GM18505 (cell line): ENCODE measurements at regions not wholly inside any gene's neighbourhood (a gene's known extent, or its start where the extent isn't known, plus 50 kb on each side); places are given as distances from the start of the nearest gene placed in this dataset.
"Not testable (repeated sequence)": the region's sequence is repeated elsewhere in the genome, so short reads cannot be mapped to it uniquely, and the experiment has no call there.

ENCODE experiments used
- ATAC-seq: cut with Tn5 transposase; IDR thresholded peaks from one replicate; pipeline ENCODE4 v1.9.1; 2021; ENCODE audit not compliant: unreplicated experiment
- POLR2A ChIP-seq: IDR thresholded peaks from 4 replicates; pipeline ENCODE4 v1.6.1; 2011; ENCODE audit warnings: borderline replicate concordance; ENCODE audit not compliant: insufficient read depth, insufficient read length; ENCODE audit errors: extremely low read depth

DNA sequence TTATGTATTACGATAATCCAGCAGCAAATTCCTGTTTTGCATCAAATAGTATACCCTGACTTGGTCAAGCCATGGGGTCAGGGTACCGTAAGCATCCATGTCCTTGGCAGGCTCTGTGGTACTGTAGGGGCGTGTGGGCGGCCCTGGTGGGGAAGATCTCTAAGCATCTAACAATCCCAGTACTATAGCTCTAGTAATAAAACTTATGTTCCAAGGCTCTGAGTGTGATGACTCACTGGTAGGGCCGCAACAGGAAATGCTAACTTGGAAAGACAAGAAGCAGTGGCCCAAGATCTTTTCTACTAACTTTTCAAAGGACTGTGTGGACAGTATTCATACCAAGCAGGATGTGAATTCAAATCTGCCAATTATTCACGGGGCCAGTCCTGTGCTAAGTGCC lies 63.8 kb downstream of the CLEC18A start:
- not testable (repeated sequence) for ATAC-seq

DNA sequence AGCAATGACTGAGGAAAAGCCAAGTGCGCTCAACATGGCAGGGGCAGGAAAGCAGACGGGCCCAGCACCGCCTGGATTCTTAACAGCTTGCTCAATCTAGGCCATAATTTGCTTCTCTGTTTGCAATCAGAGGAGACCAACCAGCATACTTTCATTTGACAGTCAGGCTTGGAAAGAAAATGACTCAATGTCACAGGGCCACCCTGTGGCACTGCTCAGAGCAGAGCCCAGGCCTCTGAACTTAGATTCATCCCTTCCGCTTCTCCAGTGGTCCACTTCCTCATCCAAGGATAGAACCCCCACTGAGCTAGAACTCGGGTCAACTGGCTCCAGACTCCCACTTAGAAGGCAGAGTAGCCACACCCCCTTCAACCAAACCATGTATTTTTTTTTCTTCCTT lies 65.6 kb downstream of the CLEC18A start:
- not testable (repeated sequence) for ATAC-seq

DNA sequence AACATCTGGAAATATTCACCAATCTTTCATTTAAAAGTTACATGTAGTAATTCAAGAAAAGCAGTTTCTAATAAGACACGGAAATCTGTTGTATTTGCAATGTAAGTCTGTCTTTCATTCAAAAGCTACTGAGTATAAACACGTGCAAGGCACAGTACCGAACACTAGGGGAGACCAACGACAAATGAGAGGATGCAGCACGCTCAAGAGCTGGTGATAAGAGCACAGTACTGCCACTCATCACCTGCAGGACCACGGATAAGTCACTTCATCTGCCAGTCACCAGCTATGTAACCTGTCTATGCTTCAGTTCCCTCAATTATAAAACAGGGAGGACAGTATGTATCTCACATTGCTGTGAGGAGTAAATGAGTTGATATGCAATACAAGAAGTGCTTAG lies 67.1 kb downstream of the CLEC18A start:
- no peak for ATAC-seq
- no peak for TF ChIP-seq POLR2A

DNA sequence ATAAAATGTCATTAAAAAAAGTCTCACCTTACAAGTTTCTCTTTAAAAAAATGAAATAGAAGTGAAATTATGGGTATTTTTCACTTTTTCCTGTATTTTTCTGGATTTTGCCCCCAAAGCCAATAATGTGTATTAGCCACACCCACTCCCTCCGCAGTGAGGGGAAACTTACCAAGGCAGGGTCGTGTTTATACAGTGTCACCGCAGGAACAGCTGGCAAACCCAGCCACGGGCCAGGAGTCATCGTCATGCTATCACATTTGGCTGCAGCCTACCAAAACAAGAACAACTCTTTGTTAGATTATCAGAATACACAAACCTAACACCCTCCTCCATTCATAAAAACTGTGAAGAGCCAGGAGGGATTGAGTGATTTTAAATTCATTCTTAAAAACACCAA lies 72.1 kb downstream of the CLEC18A start:
- ATAC-seq = not testable (repeated sequence)

DNA sequence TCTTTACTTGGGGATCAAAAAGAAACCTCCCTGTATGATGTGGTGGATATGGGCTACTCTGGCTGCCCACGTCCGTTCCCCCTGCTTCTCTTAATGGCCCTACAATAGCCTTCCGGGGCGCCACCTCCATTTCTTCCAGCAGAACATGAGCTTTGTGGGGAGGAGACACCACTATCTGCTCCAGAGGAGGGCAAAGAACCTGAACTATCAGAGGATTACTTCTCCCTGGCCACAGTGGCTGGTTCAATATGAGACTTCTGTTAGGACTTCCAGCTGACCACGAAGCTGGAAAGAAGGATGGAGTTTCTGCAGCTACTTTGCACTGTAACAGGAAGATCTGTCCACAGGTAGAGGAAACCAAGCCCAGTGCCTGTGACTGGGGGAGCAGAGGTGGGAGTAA lies 72.8 kb downstream of the CLEC18A start:
- not testable (repeated sequence) for ATAC-seq

DNA sequence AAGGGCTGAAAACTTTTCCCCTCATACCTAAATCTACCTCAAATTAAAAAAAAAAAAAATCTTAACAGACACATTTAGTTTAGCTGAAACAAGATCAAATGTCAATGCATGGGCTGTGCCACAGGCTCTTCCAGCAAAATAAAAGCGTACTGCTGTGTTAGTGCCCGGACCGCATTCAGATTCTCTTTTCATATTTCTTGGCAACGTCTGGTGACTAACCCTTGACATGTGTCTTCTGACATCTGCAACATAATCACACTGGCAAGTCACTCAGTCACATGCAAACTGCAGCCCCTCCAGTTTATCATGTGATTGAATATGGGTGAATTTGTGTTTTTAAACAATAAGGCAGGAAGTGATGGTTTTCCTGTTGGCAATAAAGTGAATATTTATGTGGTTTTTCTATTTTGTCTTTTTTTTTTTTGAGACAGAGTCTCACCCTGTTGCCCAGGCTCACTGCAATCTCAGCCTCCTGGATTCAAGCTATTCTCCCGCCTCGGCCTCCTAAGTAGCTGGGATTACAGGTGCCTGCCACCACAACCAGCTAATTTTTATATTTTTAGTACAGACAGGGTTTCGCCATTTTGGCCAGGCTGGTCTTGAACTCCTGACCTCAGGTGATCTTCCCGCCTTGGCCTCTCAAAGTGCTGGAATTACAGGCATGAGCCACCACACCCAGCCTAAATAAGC lies 75.2 kb downstream of the CLEC18A start:
- ATAC-seq = peak; percentile 62

DNA sequence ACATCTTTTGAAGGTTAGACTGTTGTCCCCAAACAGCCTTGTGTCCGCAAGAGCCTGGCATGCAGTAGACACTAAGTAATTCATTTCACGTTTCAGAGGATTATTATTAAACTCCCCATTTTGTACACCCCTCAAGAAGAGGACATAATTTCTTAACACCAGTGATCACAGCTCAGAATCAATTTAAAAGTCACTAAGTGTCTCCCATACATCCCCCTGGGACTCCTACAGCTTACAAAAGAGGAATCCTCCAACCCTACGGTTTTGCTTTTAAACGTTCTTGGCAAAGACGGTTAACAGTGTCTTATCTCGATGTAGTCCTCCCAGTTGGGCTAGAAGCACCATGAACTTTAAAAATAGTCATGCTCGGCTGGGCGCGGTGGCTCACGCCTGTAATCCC lies 81.2 kb upstream of the PDPR start:
- ATAC-seq = not testable (repeated sequence)

DNA sequence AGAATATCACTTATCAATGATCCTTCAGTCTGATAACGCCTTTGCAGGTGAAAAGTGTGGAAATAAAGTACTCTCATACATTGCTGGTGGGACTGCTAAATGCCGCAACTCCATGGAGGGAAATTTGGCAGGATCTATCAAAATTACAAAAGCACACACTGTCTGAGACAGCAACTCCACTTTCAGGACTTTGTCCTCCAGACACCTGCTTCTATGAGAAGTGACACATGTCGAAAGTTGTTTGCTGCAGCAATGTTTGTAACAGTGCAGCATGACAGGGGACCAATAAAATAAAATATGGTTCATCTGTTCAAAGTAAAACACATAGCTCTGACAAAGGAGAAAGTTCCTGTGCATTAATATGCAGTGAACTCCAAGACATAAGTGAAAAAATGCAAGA lies 76.2 kb upstream of the PDPR start:
- ATAC-seq = not testable (repeated sequence)

DNA sequence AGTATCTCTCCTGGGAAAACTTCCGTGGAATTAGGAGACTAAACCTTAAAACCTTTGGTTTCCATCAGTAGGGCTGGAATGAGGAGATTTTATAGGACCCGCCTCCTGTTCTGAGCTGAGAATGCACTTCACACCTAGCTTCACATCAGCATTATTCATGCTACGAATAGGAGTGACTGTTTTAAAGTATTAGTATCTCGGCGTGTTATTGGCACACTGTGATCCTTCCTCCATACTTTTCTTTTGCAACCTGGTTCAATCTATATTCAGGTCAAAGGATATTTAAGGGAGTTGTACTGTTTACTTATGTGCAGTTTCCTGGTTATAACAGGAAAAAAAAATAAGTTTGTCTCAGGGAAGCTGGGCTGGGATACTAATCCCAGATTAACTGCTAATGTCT lies 73.6 kb upstream of the PDPR start:
- not testable (repeated sequence) for ATAC-seq

DNA sequence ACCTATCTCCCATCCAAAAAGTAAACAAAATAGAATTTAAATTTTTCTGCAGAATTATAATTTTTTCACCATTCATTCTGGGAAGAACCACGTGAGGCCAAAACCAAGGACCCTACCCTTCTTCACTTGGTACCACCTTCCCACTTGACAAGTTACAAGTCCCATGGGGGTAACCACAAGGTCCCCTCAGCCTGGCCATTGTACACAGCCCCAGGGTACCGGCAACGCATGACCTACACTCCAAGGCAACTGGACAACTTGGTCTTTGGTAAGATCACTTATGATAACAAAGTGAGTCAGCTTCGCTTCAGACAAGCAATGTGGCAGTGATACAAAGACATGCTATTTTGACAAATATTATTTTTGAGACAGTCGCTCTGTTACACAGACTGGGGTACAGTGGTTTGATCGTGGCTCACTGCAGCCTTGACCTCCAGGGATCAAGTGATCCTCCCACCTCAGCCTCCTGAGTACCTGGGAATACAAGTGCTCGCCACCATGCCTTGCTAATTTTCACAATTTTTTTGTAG lies 70.5 kb upstream of the PDPR start:
- not testable (repeated sequence) for ATAC-seq

DNA sequence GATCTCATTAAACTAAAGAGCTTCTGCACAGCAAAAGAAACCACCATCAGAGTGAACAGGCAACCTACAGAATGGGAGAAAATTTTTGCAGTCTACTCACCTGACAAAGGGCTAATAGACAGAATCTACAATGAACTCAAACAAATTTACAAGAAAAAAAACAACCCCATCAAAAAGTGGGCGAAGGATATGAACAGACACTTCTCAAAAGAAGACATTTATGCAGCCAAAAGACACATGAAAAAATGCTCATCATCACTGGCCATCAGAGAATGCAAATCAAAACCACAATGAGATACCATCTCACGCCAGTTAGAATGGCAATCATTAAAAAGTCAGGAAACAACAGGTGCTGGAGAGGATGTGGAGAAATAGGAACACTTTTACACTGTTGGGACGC lies 67.6 kb upstream of the PDPR start:
- ATAC-seq = not testable (repeated sequence)

DNA sequence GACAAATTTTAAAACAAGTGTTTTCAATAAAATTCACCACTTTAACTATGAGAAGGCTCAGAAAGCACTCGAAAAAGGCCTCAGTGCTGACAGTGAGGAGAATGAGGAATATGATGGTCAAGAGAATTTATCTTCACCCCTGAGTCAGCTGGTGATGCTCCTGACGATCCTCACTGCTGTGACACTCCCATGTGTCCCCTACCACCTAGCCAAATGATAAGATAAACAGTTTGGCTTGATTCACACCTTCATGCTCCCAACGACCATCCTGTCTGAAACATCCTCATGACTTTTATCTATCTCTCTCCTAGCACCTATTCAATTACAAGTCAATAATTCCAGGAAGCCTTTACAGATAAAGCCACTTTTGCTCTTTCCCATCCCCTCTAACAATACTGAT lies 66.0 kb upstream of the PDPR start:
- ATAC-seq = not testable (repeated sequence)

DNA sequence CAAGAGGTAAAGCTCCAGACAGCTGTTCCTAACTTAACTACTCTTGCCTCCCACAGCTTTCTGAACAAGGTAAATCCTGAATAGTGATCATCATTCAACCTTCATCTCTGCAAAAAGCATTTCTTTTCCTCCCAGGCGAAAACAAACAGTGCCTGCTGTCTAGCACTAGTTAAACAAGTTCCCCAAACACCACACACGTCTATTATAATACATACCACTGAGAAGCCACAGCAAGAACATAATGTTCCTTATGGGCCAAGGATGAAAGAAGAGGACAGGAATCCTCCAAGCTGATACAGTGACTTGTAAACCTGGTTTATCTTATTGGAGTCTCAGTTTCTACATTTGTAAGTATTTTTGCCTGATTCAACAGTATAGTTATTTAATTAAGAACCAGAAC lies 56.1 kb upstream of the PDPR start:
- ATAC-seq = not testable (repeated sequence)

DNA sequence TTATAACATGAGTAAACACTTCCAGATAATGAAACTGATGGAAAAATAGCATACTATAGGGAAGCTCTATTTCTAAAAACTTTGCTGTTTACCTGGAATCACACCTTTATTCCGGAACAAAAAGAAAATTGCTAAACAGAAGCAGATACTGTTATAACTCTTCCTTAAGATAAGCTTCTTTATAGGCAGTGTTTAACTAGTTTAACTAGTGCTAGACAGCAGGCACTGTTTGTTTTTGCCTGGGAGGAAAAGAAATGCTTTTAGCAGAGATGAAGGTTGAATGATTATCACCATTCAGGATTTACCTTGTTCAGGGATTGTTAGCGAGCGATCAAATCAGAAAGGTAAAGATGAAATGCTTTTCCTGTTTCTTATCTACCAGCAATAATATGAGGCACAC lies 54.7 kb upstream of the PDPR start:
- ATAC-seq = not testable (repeated sequence)

DNA sequence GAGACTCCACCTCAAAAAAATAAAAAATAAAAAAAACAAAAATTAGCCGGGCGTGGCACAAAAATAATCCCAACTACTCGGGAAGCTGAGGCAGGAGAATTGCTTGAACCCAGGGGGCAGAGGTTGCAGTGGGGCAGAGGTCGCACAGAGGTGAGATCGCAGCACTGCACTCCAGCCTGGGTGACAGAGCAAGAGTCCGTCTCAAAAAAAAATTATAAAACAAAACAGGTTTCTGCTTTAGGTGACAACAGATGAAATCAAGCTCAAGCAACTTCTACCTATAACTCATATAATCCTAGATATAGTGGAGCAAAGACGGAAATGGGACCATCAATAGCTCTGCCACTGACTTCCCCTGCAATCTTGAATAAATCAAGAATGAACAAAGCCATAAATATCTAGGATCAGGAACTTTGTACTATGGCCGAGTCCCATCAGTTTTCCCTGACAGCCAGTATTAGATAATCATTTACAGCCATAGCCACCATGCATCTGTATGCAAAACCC lies 53.6 kb upstream of the PDPR start:
- not testable (repeated sequence) for ATAC-seq

DNA sequence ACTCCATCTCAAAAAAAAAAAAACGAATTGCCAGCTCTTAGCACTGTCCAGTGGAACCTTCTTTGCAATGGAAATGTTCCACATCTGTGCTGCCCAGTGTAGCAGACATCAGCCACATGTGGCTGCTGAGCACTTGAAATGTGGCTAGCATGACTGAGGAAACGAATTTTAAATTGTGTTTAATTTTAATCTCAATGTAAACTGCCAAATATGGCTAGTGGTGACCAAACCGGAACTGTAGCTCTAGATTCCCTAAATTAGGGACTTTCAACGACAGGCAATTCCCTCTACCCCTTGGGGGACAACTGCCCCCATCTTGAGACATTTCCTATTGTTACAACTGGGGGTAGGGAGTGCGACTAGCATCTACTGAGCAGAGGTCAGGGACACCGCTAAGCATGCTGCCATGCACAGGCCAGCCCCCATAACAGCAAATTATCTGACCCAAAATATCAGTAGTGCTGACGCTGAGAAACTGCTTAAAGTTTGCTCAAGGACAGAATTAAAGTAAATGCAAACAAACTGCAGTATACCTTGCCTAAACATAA lies 52.4 kb upstream of the PDPR start:
- ATAC-seq = not testable (repeated sequence)

DNA sequence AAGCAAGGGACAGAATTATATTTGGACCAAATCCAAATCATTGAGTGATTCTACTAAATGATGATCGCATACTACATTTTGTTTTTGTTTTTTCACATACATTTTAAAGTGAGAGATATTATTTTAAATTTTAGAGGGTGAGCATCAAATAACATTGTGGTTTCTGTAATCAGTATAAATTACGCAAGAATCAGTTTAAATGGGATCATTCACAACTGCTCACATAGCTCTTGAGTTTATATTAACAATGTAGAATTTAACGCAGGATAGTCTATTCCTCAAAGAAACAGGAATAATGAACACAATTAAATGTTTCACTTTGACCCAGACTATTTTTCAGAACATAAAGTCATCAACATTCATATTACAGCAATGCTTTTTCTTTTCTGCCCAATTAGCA lies 51.2 kb upstream of the PDPR start:
- not testable (repeated sequence) for ATAC-seq
